ENCODE measurements at regions not wholly inside any gene's neighbourhood (a gene's known extent, or its start where the extent isn't known, plus 50 kb on each side); places are given as distances from the start of the nearest gene placed in this dataset.

GRCh38 chr6:92339936-92340640 lies 1079.3 kb downstream of the EPHA7 start:
- no peaks in the 10 kb centered on the region for H3K36me3 ChIP-seq (ENCODE audit: control insufficient read depth, insufficient read depth, low read length)
- no peak for DNase-seq (ENCODE audit: extremely low read depth, insufficient read length)
- H3K27me3 ChIP-seq (replicated peaks; ENCODE audit: control insufficient read depth, insufficient read depth, low read length): no peaks in the 10 kb centered on the region
- no peak for TF ChIP-seq CTCF (IDR thresholded peaks at IDR 0.05; ENCODE audit: insufficient read depth, low read length, poor library complexity, severe bottlenecking)
- H3K4me3 ChIP-seq (replicated peaks; ENCODE audit: low read depth, low read length): no peak overlapping the region

GRCh38 chr6:92337571-92337970 lies 1081.8 kb downstream of the EPHA7 start:
- H3K27me3 ChIP-seq (replicated peaks; ENCODE audit: control insufficient read depth, insufficient read depth, low read length): no peaks in the 10 kb centered on the region
- no peak overlapping the region for H3K4me3 ChIP-seq (replicated peaks; ENCODE audit: low read depth, low read length)
- H3K36me3 ChIP-seq (ENCODE audit: control insufficient read depth, insufficient read depth, low read length): no peaks in the 10 kb centered on the region
- no peak for DNase-seq (ENCODE audit: extremely low read depth, insufficient read length)
- no peak for TF ChIP-seq CTCF (IDR thresholded peaks at IDR 0.05; ENCODE audit: insufficient read depth, low read length, poor library complexity, severe bottlenecking)

- no peak for DNase-seq (ENCODE audit: extremely low read depth, insufficient read length)
- no peak for TF ChIP-seq CTCF (IDR thresholded peaks at IDR 0.05; ENCODE audit: insufficient read depth, low read length, poor library complexity, severe bottlenecking)
- H3K4me3 ChIP-seq (replicated peaks; ENCODE audit: low read depth, low read length): no peak overlapping the region
- H3K27me3 ChIP-seq (replicated peaks; ENCODE audit: control insufficient read depth, insufficient read depth, low read length): no peaks in the 10 kb centered on the region
- H3K36me3 ChIP-seq (ENCODE audit: control insufficient read depth, insufficient read depth, low read length): no peaks in the 10 kb centered on the region
Measured at GRCh38 chr6:92329208-92329847, 1090.0 kb downstream of the EPHA7 start.

- Histone ChIP-seq H3K36me3 (ENCODE audit: control insufficient read depth, insufficient read depth, low read length) (no peaks in the 10 kb centered on the region), H3K4me3 (replicated peaks; ENCODE audit: low read depth, low read length) (no peak overlapping the region), H3K27me3 (replicated peaks; ENCODE audit: control insufficient read depth, insufficient read depth, low read length) (no peaks in the 10 kb centered on the region)
- TF ChIP-seq CTCF (IDR thresholded peaks at IDR 0.05; ENCODE audit: insufficient read depth, low read length, poor library complexity, severe bottlenecking): no peak
- no peak for DNase-seq (ENCODE audit: extremely low read depth, insufficient read length)
Measured at GRCh38 chr6:92315312-92315711, 1104.0 kb downstream of the EPHA7 start.

GRCh38 chr6:92297101-92297500 lies 1122.3 kb downstream of the EPHA7 start:
- Histone ChIP-seq H3K27me3 (replicated peaks; ENCODE audit: control insufficient read depth, insufficient read depth, low read length) (no peaks in the 10 kb centered on the region), H3K36me3 (ENCODE audit: control insufficient read depth, insufficient read depth, low read length) (no peaks in the 10 kb centered on the region), H3K4me3 (replicated peaks; ENCODE audit: low read depth, low read length) (no peak overlapping the region)
- TF ChIP-seq CTCF (IDR thresholded peaks at IDR 0.05; ENCODE audit: insufficient read depth, low read length, poor library complexity, severe bottlenecking): no peak
- no peak for DNase-seq (ENCODE audit: extremely low read depth, insufficient read length)
